Uterus (tissue), 3 donors: ENCODE measurements at regions not wholly inside any gene's neighbourhood (a gene's known extent, or its start where the extent isn't known, plus 50 kb on each side); places are given as distances from the start of the nearest gene placed in this dataset.

Experiments used
- DNase-seq, 2 donors: peaks; one replicate each; pipeline ENCODE4 v3.0.0-alpha.2; 2019 to 2020
- H3K27ac ChIP-seq, 2 donors: fragments of 200-600 bp; sonication (generic); 1 replicate in 1 of 2; 2 replicates in 1 of 2; pipeline ENCODE4 v1.5.1; 2016 to 2018
- H3K27me3 ChIP-seq, 2 donors: fragments of 200-600 bp; sonication (generic); one replicate each; pipeline ENCODE4 v1.5.1; 2018 to 2019; ENCODE audit warnings: control low read depth in 1 of 2
- H3K36me3 ChIP-seq, 2 donors: fragments of 200-600 bp; sonication (generic); one replicate each; pipeline ENCODE4 v1.5.1; 2019; ENCODE audit warnings: control low read depth in 1 of 2
- H3K4me1 ChIP-seq, 2 donors: fragments of 200-600 bp; sonication (generic); one replicate each; pipeline ENCODE4 v1.5.1; 2018 to 2019; ENCODE audit warnings: control low read depth in 1 of 2
- H3K4me3 ChIP-seq, 2 donors: fragments of 200-600 bp; sonication (generic); 1 replicate in 1 of 2; 2 replicates in 1 of 2; pipeline ENCODE4 v1.5.1; 2018 to 2019; ENCODE audit warnings: mild to moderate bottlenecking in 1 of 2
- H3K9me3 ChIP-seq, 2 donors: fragments of 200-600 bp; sonication (generic); one replicate each; pipeline ENCODE4 v1.5.1; 2019; ENCODE audit warnings: control low read depth in 1 of 2
- CTCF ChIP-seq, 4 experiments: fragments of 200-600 bp in 2 of 4; fragments of 450-650 bp in 2 of 4; sonication (generic) in 2 of 4; IDR thresholded peaks; one replicate each; pipeline ENCODE4 v1.5.1; 2016 to 2019; ENCODE audit warnings: antibody characterized with exemption in 4 of 4, mild to moderate bottlenecking in 2 of 4, moderate library complexity in 1 of 4
- POLR2A ChIP-seq, 2 donors: fragments of 450-650 bp; IDR thresholded peaks; one replicate each; pipeline ENCODE4 v1.6.1; 2016; ENCODE audit warnings: antibody characterized with exemption in 2 of 2, mild to moderate bottlenecking in 1 of 2, moderate library complexity in 1 of 2
- intact Hi-C: fragments of 100-400 bp; cut with DNase I; formaldehyde crosslinking; loops from one replicate; pipeline ENCODE4 v1.15.1; 2023; ENCODE audit warnings: low total_unique reads
- donor health status: DM: yes; HTN: yes; CAD: no.

DNA sequence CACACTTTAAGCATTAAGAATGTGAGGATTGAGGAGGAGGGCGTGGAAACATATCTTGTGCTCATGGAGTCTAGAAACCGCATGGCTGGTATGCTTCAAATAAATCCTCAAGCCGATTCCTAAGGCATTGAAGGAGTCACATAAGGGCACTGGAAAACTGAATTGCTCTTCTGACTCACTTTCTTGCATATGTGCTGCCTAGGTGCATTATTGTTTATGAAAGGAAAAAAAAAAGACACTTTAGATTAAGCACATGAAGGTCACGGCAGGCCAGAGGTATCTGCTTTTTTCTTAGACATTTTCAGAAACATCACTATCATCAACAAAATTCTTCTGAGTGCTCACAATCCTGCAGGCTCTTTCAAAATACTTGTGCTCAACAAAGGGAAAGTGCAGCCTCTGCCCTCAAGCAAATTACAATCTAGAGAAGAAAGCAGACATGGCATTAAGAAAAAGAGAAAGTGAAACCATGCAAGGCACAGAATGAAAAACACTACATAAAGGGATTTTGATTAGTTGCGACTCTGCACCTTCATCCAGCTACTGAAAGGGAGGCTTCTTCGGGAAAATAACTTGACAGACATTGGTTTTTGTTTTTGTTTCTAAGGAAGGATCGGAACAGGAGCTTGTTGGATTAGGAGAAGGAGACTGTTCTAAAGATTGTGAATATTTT lies 2117.6 kb downstream of the MAT2B start:
- DNase-seq: no peak
- Histone ChIP-seq H3K36me3 (no peaks in the 10 kb centered on the region), H3K4me1 (no peaks in the 10 kb centered on the region), H3K4me3 (no peak overlapping the region), H3K27ac (no peak overlapping the region), H3K27me3 (no peaks in the 10 kb centered on the region), H3K9me3 (no peaks in the 10 kb centered on the region)
- TF ChIP-seq POLR2A (IDR thresholded peaks at IDR 0.05) (no peak), CTCF (IDR thresholded peaks at IDR 0.05) (no peak)
- intact Hi-C loops: no loop called here

DNA sequence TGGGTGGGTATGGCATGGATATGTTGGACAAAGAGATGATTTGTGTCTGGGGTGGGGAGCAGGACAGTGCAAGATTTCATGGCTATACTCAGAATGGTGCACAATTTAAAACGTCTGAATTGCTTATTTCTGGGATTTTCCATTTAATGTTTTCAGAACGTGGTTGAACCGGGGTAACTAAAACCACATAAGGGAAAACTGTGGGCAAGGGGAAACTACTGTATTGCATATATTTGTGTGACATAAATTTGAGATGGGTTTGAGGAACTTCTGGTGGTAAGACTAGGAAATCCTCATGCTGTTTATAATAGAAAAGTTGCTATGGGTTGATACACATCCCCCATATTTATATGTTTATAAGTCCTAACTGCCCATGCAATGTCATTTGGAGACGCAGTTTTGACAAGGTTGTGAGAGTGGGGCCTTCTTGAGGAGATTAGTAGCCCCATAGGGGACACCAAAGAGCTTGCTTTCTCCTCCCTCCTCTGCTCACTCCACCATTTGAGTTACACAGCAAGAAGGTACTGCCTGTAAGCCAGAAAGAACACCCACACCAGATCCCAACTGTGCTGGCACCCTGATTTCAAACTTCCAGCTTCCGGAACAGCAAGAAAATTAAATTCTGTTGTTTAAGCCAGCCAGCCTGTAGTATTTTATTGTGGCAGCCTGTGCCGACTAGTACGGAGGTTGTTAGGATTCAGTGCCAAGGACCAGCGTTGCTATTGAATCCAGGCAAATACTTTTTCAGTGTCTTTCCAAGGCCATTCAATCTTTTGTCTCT lies 2118.9 kb downstream of the MAT2B start:
- intact Hi-C loops: no loop called here

DNA sequence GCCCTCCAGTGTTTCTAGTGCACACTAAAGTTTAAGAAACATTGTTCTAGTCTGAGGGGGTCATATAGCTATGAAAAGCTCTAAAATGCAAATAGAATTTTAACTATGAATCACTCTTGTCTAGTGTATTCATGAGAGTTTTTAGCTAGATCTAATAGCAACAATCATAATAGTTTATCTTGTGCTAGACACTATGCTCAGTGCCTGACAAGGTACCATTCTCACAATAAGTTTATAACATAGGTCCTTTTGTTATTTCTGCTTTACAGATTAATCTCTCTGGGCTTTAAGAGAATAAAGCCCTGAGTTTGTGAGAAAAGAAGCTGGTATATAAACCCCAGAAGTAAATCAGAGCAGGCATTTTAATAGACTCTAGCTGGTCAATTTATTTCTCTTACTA lies 2120.7 kb downstream of the MAT2B start:
- H3K4me1 ChIP-seq: no peaks in the 10 kb centered on the region
- no peak for DNase-seq
- H3K36me3 ChIP-seq: no peaks in the 10 kb centered on the region
- H3K27ac ChIP-seq: no peak overlapping the region
- no peaks in the 10 kb centered on the region for H3K9me3 ChIP-seq
- H3K27me3 ChIP-seq: no peaks in the 10 kb centered on the region
- H3K4me3 ChIP-seq: no peak overlapping the region
- intact Hi-C loops: no loop called here
- TF ChIP-seq POLR2A (IDR thresholded peaks at IDR 0.05) (no peak), CTCF (IDR thresholded peaks at IDR 0.05) (no peak)

More for the DNA sequence above, 2118.9 kb downstream of the MAT2B start:
- DNase-seq: no peak
- no peaks in the 10 kb centered on the region for H3K36me3 ChIP-seq
- H3K4me1 ChIP-seq: no peaks in the 10 kb centered on the region
- H3K27ac ChIP-seq: no peak overlapping the region
- no peak for TF ChIP-seq POLR2A (IDR thresholded peaks at IDR 0.05)
- no peak for TF ChIP-seq CTCF (IDR thresholded peaks at IDR 0.05)
- no peaks in the 10 kb centered on the region for H3K9me3 ChIP-seq
- no peak overlapping the region for H3K4me3 ChIP-seq
- H3K27me3 ChIP-seq: no peaks in the 10 kb centered on the region

DNA sequence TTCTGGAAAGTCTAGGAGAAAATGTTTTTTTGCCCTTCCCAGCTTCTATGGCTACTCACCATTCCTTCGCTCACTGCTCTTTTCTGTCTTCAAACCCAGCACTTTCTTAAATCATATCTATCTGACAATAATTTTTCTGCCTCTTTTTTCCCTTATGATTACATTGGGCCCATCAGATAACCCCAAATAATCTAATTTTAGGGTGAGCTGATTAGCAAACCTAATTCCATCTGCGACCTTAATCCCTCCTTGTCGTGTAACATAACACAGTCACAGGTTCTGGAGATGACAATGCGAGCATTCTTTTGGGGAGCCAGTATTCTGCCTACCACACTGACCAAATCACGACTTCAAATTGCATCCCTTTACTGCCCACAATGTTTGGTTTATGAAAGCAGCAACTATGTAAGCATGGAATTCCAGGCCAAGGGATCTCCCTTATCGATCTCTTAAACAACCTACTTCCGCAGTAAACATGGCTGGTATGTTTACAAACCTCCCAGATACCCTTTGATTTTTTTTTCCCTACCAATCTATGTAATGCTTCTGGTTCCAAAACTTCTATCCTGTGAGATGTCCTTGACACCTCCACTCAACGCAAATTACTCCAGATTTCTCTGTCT lies 2122.2 kb downstream of the MAT2B start:
- TF ChIP-seq POLR2A (IDR thresholded peaks at IDR 0.05): no peak
- TF ChIP-seq CTCF (IDR thresholded peaks at IDR 0.05): no peak
- no peaks in the 10 kb centered on the region for H3K4me1 ChIP-seq
- H3K4me3 ChIP-seq: no peak overlapping the region
- no peaks in the 10 kb centered on the region for H3K36me3 ChIP-seq
- H3K9me3 ChIP-seq: no peaks in the 10 kb centered on the region
- no peak for DNase-seq
- intact Hi-C loops: no loop called here
- no peak overlapping the region for H3K27ac ChIP-seq
- H3K27me3 ChIP-seq: no peaks in the 10 kb centered on the region

- no peak for DNase-seq
Measured at GRCh38 chr5:165630261-165630778, 2124.9 kb downstream of the MAT2B start.

More at GRCh38 chr5:165630261-165630778, 2124.9 kb downstream of the MAT2B start:
- H3K9me3 ChIP-seq: no peaks in the 10 kb centered on the region
- intact Hi-C loops: no loop called here
- H3K36me3 ChIP-seq: no peaks in the 10 kb centered on the region
- H3K4me3 ChIP-seq: no peak overlapping the region
- H3K27ac ChIP-seq: no peak overlapping the region
- no peaks in the 10 kb centered on the region for H3K4me1 ChIP-seq
- TF ChIP-seq POLR2A (IDR thresholded peaks at IDR 0.05) (no peak), CTCF (IDR thresholded peaks at IDR 0.05) (peak; percentile 20 to 54 (median 40))
- no peaks in the 10 kb centered on the region for H3K27me3 ChIP-seq
